NB4 (cell line): ENCODE measurements at regions not wholly inside any gene's neighbourhood (a gene's known extent, or its start where the extent isn't known, plus 50 kb on each side); places are given as distances from the start of the nearest gene placed in this dataset.

Experiments
- DNase-seq: peaks from one replicate; pipeline ENCODE4 v3.0.0; 2010; ENCODE audit warnings: low read depth
- H3K4me3 ChIP-seq: one replicate; pipeline ENCODE4 v1.5.1; 2011; ENCODE audit warnings: mild to moderate bottlenecking, low read depth, low read length, moderate library complexity
- MYC ChIP-seq: IDR thresholded peaks from 2 replicates; pipeline ENCODE4 v1.6.1; 2011; ENCODE audit warnings: low read depth, low read length
- POLR2A ChIP-seq: IDR thresholded peaks from 2 replicates; pipeline ENCODE4 v1.6.1; 2011; ENCODE audit warnings: mild to moderate bottlenecking; ENCODE audit not compliant: insufficient read length; ENCODE audit errors: extremely low read depth
- TF ChIP-seq, protein P1 (sequence below): IDR thresholded peaks from one replicate; pipeline ENCODE4 v1.5.1; 2012; ENCODE audit warnings: low read depth, low read length
- TF ChIP-seq, protein P2 (sequence below): IDR thresholded peaks from 2 replicates; pipeline ENCODE4 v1.6.1; 2011; ENCODE audit warnings: low read depth, low read length

DNA sequence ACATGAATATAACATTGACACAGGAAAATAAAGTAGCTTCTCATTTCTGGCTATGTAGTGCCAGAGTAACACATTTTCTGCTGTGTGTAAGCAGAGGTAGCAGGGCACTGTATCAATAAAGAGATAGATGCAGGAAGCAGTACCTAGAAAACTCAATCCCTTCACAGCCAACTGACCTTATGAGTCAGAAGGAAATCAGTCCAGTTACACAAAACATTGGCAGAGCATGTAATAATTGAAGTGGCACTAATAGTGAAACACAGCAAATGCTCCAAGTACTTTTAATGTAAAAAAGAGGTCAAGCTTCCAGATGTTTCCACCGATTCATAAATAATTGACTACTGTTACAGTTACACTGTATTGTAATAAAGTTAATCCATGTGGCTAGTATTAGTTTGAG lies 706.6 kb downstream of the EFNA5 start:
- H3K4me3 ChIP-seq, result no peak overlapping the region
- TF ChIP-seq POLR2A, result no peak
- TF ChIP-seq, protein P1, sequence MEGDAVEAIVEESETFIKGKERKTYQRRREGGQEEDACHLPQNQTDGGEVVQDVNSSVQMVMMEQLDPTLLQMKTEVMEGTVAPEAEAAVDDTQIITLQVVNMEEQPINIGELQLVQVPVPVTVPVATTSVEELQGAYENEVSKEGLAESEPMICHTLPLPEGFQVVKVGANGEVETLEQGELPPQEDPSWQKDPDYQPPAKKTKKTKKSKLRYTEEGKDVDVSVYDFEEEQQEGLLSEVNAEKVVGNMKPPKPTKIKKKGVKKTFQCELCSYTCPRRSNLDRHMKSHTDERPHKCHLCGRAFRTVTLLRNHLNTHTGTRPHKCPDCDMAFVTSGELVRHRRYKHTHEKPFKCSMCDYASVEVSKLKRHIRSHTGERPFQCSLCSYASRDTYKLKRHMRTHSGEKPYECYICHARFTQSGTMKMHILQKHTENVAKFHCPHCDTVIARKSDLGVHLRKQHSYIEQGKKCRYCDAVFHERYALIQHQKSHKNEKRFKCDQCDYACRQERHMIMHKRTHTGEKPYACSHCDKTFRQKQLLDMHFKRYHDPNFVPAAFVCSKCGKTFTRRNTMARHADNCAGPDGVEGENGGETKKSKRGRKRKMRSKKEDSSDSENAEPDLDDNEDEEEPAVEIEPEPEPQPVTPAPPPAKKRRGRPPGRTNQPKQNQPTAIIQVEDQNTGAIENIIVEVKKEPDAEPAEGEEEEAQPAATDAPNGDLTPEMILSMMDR, result no peak
- TF ChIP-seq MYC, result no peak
- TF ChIP-seq, protein P2, sequence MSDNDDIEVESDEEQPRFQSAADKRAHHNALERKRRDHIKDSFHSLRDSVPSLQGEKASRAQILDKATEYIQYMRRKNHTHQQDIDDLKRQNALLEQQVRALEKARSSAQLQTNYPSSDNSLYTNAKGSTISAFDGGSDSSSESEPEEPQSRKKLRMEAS, result no peak
- no peak for DNase-seq

GRCh38 chr5:106963630-106964029 lies 707.1 kb downstream of the EFNA5 start:
- no peak for DNase-seq
- H3K4me3 ChIP-seq, result no peak overlapping the region
- TF ChIP-seq, protein P2, result no peak
- no peak for TF ChIP-seq MYC
- TF ChIP-seq POLR2A, result no peak
- TF ChIP-seq, protein P1, result no peak

DNA sequence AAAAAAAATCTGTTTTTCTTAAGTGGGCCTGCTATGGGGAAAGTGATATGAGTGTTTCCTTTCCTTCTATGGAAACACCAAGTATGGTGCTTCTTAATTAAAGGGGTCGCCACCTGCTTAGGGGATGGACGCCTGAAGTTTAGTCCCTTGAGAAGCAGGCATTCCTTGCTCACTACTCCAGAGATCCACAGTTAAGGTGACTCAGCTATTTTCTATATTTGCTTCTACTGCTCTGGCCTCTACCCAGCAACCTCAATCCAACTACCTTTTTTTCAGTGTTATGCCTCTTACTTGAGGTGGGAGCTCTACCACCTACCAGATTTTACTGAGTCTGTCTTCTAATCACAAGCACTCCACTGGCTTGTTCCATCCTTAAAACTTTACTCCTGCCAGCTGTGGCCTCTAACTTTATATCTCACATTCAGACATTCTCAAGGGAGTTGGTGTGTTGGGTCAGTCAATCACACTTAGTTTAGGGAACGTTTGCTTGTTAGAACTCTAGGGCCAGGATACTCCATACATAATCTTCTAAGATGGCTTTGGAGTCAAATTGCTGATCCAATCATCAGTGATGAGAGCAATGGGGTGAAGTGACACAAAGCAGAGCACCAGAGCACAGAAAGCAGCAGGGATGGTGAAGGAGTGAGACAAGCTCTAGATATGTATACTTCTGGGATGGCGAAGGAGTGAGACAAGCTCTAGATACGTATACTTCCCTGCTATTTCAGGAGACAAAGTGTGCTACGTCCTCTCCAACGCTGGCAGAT lies 708.1 kb downstream of the EFNA5 start:
- no peak overlapping the region for H3K4me3 ChIP-seq
- TF ChIP-seq, protein P1, result no peak
- TF ChIP-seq MYC (no peak), POLR2A (no peak)
- TF ChIP-seq, protein P2, result no peak
- no peak for DNase-seq

- TF ChIP-seq, protein P2, result no peak
- TF ChIP-seq, protein P1, result no peak
- no peak for TF ChIP-seq MYC
- no peak for TF ChIP-seq POLR2A
- no peak overlapping the region for H3K4me3 ChIP-seq
- DNase-seq, result no peak
These were observed 711.4 kb downstream of the EFNA5 start for GRCh38 chr5:106959387-106959786.

DNA sequence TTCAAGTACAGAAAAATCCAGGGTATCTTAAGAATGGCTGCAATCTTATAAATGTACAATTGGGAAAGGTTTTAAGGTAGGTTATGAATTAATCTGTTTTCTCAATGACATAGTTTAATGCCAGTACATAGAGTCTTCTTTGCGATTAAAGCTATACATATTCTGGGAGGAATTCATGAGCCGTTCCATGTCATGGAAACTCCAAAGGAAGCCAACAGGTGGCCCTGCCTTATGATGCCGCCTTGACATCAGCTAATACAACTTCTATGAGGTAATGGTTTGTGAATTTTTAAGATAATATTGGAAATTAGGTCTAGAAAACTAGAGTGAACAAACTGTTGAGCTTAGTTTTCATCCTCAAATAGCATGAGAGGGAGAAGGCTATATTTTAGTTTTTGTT lies 713.4 kb downstream of the EFNA5 start:
- TF ChIP-seq, protein P1, result no peak
- no peak for DNase-seq
- H3K4me3 ChIP-seq, result no peak overlapping the region

GRCh38 chr5:106956886-106957285 lies 713.9 kb downstream of the EFNA5 start:
- TF ChIP-seq, protein P1, result no peak
- TF ChIP-seq, protein P2, result no peak
- no peak for TF ChIP-seq POLR2A
- H3K4me3 ChIP-seq, result no peak overlapping the region
- DNase-seq, result no peak
